VCaP (cell line): ENCODE measurements at regions not wholly inside any gene's neighbourhood (a gene's known extent, or its start where the extent isn't known, plus 50 kb on each side); places are given as distances from the start of the nearest gene placed in this dataset.

Experiments used
- H3K27ac ChIP-seq: fragments of 450-650 bp; 2 replicates; pipeline ENCODE4 v1.5.1; 2017
- TF ChIP-seq, protein P1 (sequence below): fragments of 450-650 bp; conservative IDR thresholded peaks from 2 replicates; pipeline ENCODE4 v1.5.1; 2017; ENCODE audit warnings: mild to moderate bottlenecking, moderate library complexity

- TF ChIP-seq, protein P1, sequence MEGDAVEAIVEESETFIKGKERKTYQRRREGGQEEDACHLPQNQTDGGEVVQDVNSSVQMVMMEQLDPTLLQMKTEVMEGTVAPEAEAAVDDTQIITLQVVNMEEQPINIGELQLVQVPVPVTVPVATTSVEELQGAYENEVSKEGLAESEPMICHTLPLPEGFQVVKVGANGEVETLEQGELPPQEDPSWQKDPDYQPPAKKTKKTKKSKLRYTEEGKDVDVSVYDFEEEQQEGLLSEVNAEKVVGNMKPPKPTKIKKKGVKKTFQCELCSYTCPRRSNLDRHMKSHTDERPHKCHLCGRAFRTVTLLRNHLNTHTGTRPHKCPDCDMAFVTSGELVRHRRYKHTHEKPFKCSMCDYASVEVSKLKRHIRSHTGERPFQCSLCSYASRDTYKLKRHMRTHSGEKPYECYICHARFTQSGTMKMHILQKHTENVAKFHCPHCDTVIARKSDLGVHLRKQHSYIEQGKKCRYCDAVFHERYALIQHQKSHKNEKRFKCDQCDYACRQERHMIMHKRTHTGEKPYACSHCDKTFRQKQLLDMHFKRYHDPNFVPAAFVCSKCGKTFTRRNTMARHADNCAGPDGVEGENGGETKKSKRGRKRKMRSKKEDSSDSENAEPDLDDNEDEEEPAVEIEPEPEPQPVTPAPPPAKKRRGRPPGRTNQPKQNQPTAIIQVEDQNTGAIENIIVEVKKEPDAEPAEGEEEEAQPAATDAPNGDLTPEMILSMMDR, result no peak
- H3K27ac ChIP-seq, result no peak overlapping the region
Observed at GRCh38 chr9:78132701-78133058, 101.1 kb upstream of the GNAQ start.

DNA sequence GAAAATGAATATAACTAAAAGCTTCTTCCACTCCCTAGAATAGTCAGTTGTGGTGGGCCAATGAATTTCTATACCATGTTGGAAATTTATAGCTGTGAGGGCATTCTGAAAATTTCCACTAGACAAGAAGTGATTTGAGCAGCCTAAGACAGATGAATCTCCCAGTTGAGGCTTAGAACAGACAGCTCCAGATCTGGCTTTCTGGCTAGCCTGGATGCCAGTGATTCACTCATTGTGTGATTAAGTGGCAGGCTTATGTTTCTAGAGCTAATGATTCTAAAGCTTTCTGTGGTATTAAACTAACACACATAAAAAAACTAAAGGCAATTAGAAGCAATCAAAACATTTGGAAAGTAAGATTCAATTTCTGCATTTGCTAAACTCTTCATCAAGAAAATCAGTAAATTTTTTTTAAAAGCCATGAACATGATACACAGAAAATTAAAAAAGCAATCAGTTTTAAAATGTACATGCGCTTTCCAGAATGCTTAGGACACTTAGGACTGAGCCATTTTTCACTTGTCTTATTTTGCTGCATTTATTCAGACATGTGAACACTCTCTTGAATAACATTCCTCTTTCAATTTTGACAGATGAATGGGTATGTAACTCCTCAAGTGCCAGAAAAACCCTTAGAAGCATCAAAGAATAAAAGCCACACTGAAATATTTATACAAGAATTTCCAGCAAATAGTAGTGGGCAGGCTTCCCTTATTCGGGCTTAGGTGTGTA is 100.5 kb upstream of the GNAQ start:
- no peak overlapping the region for H3K27ac ChIP-seq
- TF ChIP-seq, protein P1, result no peak

DNA sequence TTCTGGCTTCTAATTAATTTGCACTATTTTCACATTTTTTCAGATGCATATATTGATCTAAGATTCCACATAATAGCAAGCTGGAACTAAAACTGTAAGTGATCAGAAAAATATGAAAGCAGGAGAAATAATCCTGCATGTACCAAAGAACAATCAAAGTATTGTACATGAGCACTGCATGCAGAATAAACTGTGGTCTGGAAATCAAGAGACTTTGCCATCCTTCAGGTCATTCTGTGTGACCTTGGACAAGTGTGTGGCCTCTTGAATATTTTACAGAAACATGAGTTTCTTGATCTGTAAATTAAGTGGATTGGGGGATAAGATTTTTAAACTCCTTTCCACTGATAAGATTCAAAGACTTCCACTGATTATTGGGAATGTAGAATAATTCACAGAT is 99.2 kb upstream of the GNAQ start:
- H3K27ac ChIP-seq, result no peak overlapping the region
- TF ChIP-seq, protein P1, result no peak

DNA sequence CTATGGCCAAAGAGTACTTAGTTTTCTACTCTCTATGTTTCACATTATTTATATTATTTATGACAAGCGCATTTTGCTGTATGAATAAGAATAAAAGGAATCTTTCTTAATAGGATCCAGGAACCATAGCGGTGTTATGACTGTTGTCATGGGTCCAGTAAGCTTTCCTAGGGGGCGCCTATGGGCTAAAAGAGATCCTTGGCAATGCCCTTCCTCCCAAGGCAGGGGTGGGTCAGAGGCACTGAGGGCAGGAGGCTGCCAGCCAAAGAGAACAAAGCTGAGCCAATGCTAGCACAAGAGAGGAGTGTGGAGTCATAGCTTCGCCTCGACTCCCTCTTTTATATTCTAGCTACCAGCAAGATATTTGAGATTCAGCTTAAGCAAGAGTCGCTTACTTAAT is 98.4 kb upstream of the GNAQ start:
- TF ChIP-seq, protein P1, result no peak
- no peak overlapping the region for H3K27ac ChIP-seq

- TF ChIP-seq, protein P1, result no peak
- no peak overlapping the region for H3K27ac ChIP-seq
Observed at GRCh38 chr9:78127279-78128225, 95.9 kb upstream of the GNAQ start.

DNA sequence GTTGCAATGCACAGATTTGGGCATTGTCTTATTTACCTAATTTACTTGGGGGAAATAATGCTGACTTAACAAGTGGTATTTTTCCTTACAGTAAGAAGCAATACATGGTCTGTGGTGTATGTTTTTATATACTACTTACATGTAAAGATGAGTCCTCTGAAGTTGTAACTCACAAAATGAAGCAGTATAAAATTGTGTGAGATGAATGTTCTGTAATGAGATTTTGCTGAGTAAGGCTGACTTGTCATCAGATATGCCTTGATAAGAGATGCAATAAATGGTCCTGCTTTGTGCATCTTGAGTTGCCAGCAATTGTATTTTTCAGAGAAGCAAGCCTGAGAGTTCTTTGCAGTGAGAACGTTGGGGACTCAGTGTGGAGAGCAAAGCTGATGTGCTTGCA is 92.2 kb upstream of the GNAQ start:
- no peak overlapping the region for H3K27ac ChIP-seq
- TF ChIP-seq, protein P1, result no peak

DNA sequence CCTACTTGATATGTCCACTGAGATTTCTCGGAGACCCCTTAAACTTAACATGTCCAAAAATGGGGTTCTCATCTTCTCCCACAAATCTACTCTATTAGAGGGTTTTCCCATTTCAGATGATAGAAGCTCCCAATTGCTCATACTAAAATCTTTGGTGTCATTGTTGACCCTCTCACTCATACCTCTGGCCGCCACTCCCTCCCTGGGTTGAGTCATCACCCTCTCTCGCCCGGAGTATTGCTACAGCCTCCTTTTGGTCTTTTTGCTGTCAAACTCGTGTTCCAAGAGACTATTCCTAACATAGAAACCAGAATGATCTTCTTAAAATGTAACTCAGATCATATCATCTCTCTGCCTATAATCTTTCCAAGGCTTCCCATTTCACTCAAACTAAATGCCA is 91.0 kb upstream of the GNAQ start:
- TF ChIP-seq, protein P1, result no peak
- no peak overlapping the region for H3K27ac ChIP-seq
